Adrenal gland (tissue), 9 donors: ENCODE measurements at regions not wholly inside any gene's neighbourhood (a gene's known extent, or its start where the extent isn't known, plus 50 kb on each side); places are given as distances from the start of the nearest gene placed in this dataset.

ENCODE experiments used
- DNase-seq, 7 donors: peaks; one replicate each; pipeline ENCODE4 v3.0.0-alpha.2; 2019 to 2020
- H3K27ac ChIP-seq, 5 donors: fragments of 200-600 bp; sonication (generic) in 4 of 5; 1 replicate in 3 of 5; 2 replicates in 2 of 5; pipeline versions ENCODE4 v1.5.1 to v1.8.0; 2016 to 2020; ENCODE audit warnings: mild to moderate bottlenecking in 1 of 5
- H3K27me3 ChIP-seq: fragments of 200-600 bp; 2 replicates; pipeline ENCODE4 v1.8.0; 2021
- H3K36me3 ChIP-seq, 2 donors: fragments of 200-600 bp; replicated peaks in 1 of 2; 1 replicate in 1 of 2; 2 replicates in 1 of 2; pipeline versions ENCODE4 v1.5.1 to v1.8.0; 2018 to 2022
- H3K4me1 ChIP-seq, 2 donors: fragments of 200-600 bp; replicated peaks in 1 of 2; 1 replicate in 1 of 2; 2 replicates in 1 of 2; pipeline versions ENCODE4 v1.5.1 to v1.8.0; 2018 to 2021
- H3K4me3 ChIP-seq, 4 donors: fragments of 200-600 bp; sonication (generic) in 3 of 4; one replicate each; pipeline ENCODE4 v1.5.1; 2016 to 2018
- H3K9me3 ChIP-seq, 3 donors: fragments of 200-600 bp; sonication (generic) in 1 of 3; replicated peaks in 1 of 3; 1 replicate in 2 of 3; 2 replicates in 1 of 3; pipeline versions ENCODE4 v1.5.1 to v1.8.0; 2016 to 2021
- CTCF ChIP-seq, 6 experiments: fragments of 450-650 bp in 4 of 6; fragments of 200-600 bp in 2 of 6; sonication (generic) in 1 of 6; IDR thresholded peaks; 1 replicate in 5 of 6; 2 replicates in 1 of 6; pipeline versions ENCODE4 v1.5.1 to v1.8.0; 2016 to 2021; ENCODE audit warnings: antibody characterized with exemption in 6 of 6, mild to moderate bottlenecking in 2 of 6, moderate library complexity in 1 of 6
- POLR2A ChIP-seq, 2 donors: fragments of 450-650 bp; IDR thresholded peaks; one replicate each; pipeline ENCODE4 v1.6.1; 2017; ENCODE audit warnings: antibody characterized with exemption in 2 of 2, mild to moderate bottlenecking in 2 of 2, moderate library complexity in 1 of 2
- WGBS, 4 donors: extraction: QIAGEN DNeasy Blood & Tissue Kit in 2 of 4; methylation state at CpG; one replicate each; pipeline versions ENCODE4 v1.1.5 to v1.1.7; 2013 to 2017; 5-methylcytosine and 5-hydroxymethylcytosine counted together
- intact Hi-C, 2 donors: fragments of 100-400 bp; cut with DNase I; formaldehyde crosslinking; loops; one replicate each; pipeline versions ENCODE4 v1.14.1 to v1.15.0; 2022 to 2023
- donor health status: healthy with polysubstance abuse.
- donor health status: Bipolar disorder and iron deficiency.
- donor health status: DM: yes; HTN: yes; CAD: no.
- donor health status: DM: no; HTN: no; CAD: no.
- donor health status: DM: no; HTN: no; CAD: no.

- TF ChIP-seq POLR2A (IDR thresholded peaks at IDR 0.05), result no peak
- no peak for TF ChIP-seq CTCF (IDR thresholded peaks at IDR 0.05)
- 49 to 52% (median 50%) methylated on average over 8 of the region's 8 CpGs for WGBS, 4 donors
- H3K4me1 ChIP-seq, result peaks cover 5 to 7% of the 10 kb centered on the region in 2 donors
- no peaks in the 10 kb centered on the region for H3K27me3 ChIP-seq
- no peaks in the 10 kb centered on the region for H3K36me3 ChIP-seq
- H3K4me3 ChIP-seq, result no peak overlapping the region
- no peaks in the 10 kb centered on the region for H3K9me3 ChIP-seq
- DNase-seq, result no peak
- intact Hi-C loops, result no loop called here
- H3K27ac ChIP-seq, result no peak overlapping the region
Measured at GRCh38 chr2:158004126-158004764, 97.4 kb upstream of the UPP2 start.

- intact Hi-C loops, result no loop called here
Measured at GRCh38 chr2:158002079-158002478, 99.6 kb upstream of the UPP2 start.

GRCh38 chr2:157996799-157997198 is 104.9 kb upstream of the UPP2 start:
- intact Hi-C loops, result no loop called here
- H3K27ac ChIP-seq, result no peak overlapping the region
- WGBS, 4 donors, result 21 to 38% (median 26%) methylated on average over 1 of the region's 1 CpG
- no peak overlapping the region for H3K4me3 ChIP-seq
- DNase-seq, result no peak
- H3K9me3 ChIP-seq, result no peaks in the 10 kb centered on the region
- TF ChIP-seq CTCF (IDR thresholded peaks at IDR 0.05) (no peak), POLR2A (IDR thresholded peaks at IDR 0.05) (no peak)
- no peaks in the 10 kb centered on the region for H3K4me1 ChIP-seq
- no peaks in the 10 kb centered on the region for H3K36me3 ChIP-seq
- no peaks in the 10 kb centered on the region for H3K27me3 ChIP-seq

More at GRCh38 chr2:158002079-158002478, 99.6 kb upstream of the UPP2 start:
- no peak for TF ChIP-seq POLR2A (IDR thresholded peaks at IDR 0.05)
- TF ChIP-seq CTCF (IDR thresholded peaks at IDR 0.05), result no peak
- Histone ChIP-seq H3K27ac (no peak overlapping the region), H3K4me3 (no peak overlapping the region), H3K36me3 (no peaks in the 10 kb centered on the region), H3K4me1 (peaks cover 0 to 3% of the 10 kb centered on the region in 2 donors), H3K27me3 (no peaks in the 10 kb centered on the region), H3K9me3 (no peaks in the 10 kb centered on the region)
- 75 to 85% (median 82%) methylated on average over 4 of the region's 4 CpGs for WGBS, 4 donors
- no peak for DNase-seq

- intact Hi-C loops, result no loop called here
- DNase-seq, result peak in 2 of 7 donors; percentile 25 to 75
- Histone ChIP-seq H3K27me3 (no peaks in the 10 kb centered on the region), H3K4me3 (no peak overlapping the region), H3K9me3 (no peaks in the 10 kb centered on the region), H3K4me1 (no peaks in the 10 kb centered on the region), H3K27ac (no peak overlapping the region), H3K36me3 (no peaks in the 10 kb centered on the region)
- WGBS, 4 donors, result 72 to 97% (median 83%) methylated on average over 1 of the region's 1 CpG
- TF ChIP-seq CTCF (IDR thresholded peaks at IDR 0.05), result no peak
- TF ChIP-seq POLR2A (IDR thresholded peaks at IDR 0.05), result no peak
Measured at GRCh38 chr2:157995117-157995516, 106.6 kb upstream of the UPP2 start.
